ENCODE measurements at regions not wholly inside any gene's neighbourhood (a gene's known extent, or its start where the extent isn't known, plus 50 kb on each side); places are given as distances from the start of the nearest gene placed in this dataset.

DNA sequence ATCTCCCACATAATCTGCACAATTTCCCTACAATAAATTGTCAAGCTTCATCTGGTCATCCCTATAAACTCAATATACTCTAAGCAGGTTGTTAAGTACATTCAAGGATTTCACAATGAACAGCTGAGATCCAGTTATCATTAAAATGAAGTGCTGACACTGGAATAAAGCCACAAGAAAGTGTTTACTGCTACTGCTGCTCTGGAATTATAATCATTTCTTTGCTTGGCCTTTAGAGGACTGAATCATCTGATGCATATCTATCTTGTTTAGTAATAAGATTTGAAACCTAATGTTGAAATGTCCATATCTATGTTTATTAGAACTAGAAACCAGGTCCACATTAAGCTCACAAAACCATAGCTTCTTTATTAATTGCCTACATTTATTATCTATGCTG, 338.6 kb upstream of the ZFP42 start:
- Histone ChIP-seq H3K36me3 (no peaks in the 10 kb centered on the region), H3K27me3 (no peaks in the 10 kb centered on the region), H3K9me3 (no peaks in the 10 kb centered on the region), H3K27ac (no peak overlapping the region), H3K4me3 (no peak overlapping the region), H3K4me1 (no peaks in the 10 kb centered on the region)
- TF ChIP-seq CTCF (IDR thresholded peaks at IDR 0.05) (no peak), EP300 (IDR thresholded peaks at IDR 0.05) (no peak), POLR2AphosphoS5 (IDR thresholded peaks at IDR 0.05) (no peak), POLR2A (IDR thresholded peaks at IDR 0.05) (no peak)
- no peak for DNase-seq (ENCODE audit: low spot score in 2 of 2)

- WGBS = 60% methylated on average over 4 of the region's 4 CpGs
- DNase-seq (ENCODE audit: low spot score in 2 of 2) = no peak
- no peaks in the 10 kb centered on the region for H3K9me3 ChIP-seq
- H3K4me3 ChIP-seq = no peak overlapping the region
- no peaks in the 10 kb centered on the region for H3K27me3 ChIP-seq
- no peaks in the 10 kb centered on the region for H3K36me3 ChIP-seq
- TF ChIP-seq EP300 (IDR thresholded peaks at IDR 0.05) (no peak), CTCF (IDR thresholded peaks at IDR 0.05) (no peak), POLR2AphosphoS5 (IDR thresholded peaks at IDR 0.05) (no peak), POLR2A (IDR thresholded peaks at IDR 0.05) (no peak)
- H3K4me1 ChIP-seq = peaks cover 4% of the 10 kb centered on the region
- no peak overlapping the region for H3K27ac ChIP-seq
Observed at GRCh38 chr4:187663076-187663475, 332.5 kb upstream of the ZFP42 start.

DNA sequence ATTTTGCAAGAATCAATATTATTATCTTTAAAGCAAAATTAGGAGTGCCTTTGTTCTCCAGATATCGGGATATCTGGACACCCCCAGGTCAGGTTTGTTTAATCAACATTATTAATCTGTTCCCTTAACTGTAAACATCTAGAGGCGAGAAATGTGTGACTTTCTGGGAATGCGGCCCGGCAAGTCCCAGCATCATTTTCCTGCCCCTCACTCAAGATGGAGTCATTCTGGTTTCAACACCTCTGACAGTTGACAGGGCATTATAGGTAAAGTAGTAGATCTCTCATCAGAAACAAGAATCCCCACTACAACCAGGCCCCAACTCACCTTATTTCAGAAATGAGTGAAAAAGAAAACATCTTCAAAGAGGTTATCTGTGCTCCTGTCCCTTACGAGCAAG, 331.6 kb upstream of the ZFP42 start:
- no peak for TF ChIP-seq EP300 (IDR thresholded peaks at IDR 0.05)
- no peak for TF ChIP-seq POLR2A (IDR thresholded peaks at IDR 0.05)
- no peak for TF ChIP-seq POLR2AphosphoS5 (IDR thresholded peaks at IDR 0.05)
- no peak for TF ChIP-seq CTCF (IDR thresholded peaks at IDR 0.05)
- H3K27ac ChIP-seq = no peak overlapping the region
- no peak for DNase-seq (ENCODE audit: low spot score in 2 of 2)
- no peaks in the 10 kb centered on the region for H3K36me3 ChIP-seq
- H3K4me3 ChIP-seq = no peak overlapping the region
- no peaks in the 10 kb centered on the region for H3K27me3 ChIP-seq
- no peaks in the 10 kb centered on the region for H3K9me3 ChIP-seq
- WGBS = 89% methylated on average over 5 of the region's 5 CpGs
- peaks cover 4% of the 10 kb centered on the region for H3K4me1 ChIP-seq

GRCh38 chr4:187665086-187665485, 330.5 kb upstream of the ZFP42 start:
- no peak for DNase-seq (ENCODE audit: low spot score in 2 of 2)
- no peak overlapping the region for H3K4me3 ChIP-seq
- no peak for TF ChIP-seq CTCF (IDR thresholded peaks at IDR 0.05)
- no peak for TF ChIP-seq POLR2AphosphoS5 (IDR thresholded peaks at IDR 0.05)
- no peak for TF ChIP-seq EP300 (IDR thresholded peaks at IDR 0.05)
- no peak for TF ChIP-seq POLR2A (IDR thresholded peaks at IDR 0.05)
- H3K27me3 ChIP-seq = no peaks in the 10 kb centered on the region
- H3K27ac ChIP-seq = no peak overlapping the region
- peaks cover 4% of the 10 kb centered on the region for H3K4me1 ChIP-seq
- WGBS = 50% methylated on average over 1 of the region's 1 CpG
- H3K36me3 ChIP-seq = no peaks in the 10 kb centered on the region
- no peaks in the 10 kb centered on the region for H3K9me3 ChIP-seq

GRCh38 chr4:187666034-187666433, 329.5 kb upstream of the ZFP42 start:
- Histone ChIP-seq H3K4me1 (peaks cover 4% of the 10 kb centered on the region), H3K27ac (no peak overlapping the region), H3K9me3 (no peaks in the 10 kb centered on the region), H3K36me3 (no peaks in the 10 kb centered on the region), H3K4me3 (no peak overlapping the region), H3K27me3 (no peaks in the 10 kb centered on the region)
- DNase-seq (ENCODE audit: low spot score in 2 of 2) = no peak
- no peak for TF ChIP-seq POLR2A (IDR thresholded peaks at IDR 0.05)
- TF ChIP-seq POLR2AphosphoS5 (IDR thresholded peaks at IDR 0.05) = no peak
- TF ChIP-seq CTCF (IDR thresholded peaks at IDR 0.05) = no peak
- no peak for TF ChIP-seq EP300 (IDR thresholded peaks at IDR 0.05)
- WGBS = 82% methylated on average over 4 of the region's 4 CpGs
